CD4-positive, alpha-beta T cell treated with Interleukin-17A for 4 hours (primary cell): ENCODE measurements at regions not wholly inside any gene's neighbourhood (a gene's known extent, or its start where the extent isn't known, plus 50 kb on each side); places are given as distances from the start of the nearest gene placed in this dataset.

Experiments
- DNase-seq: peaks from one replicate; pipeline ENCODE4 v3.0.0-alpha.2; 2020; ENCODE audit warnings: mixed read lengths

- DNase-seq, result no peak
Measured at GRCh38 chr7:15905251-15906040, 219.0 kb upstream of the MEOX2 start.

- no peak for DNase-seq
Measured at GRCh38 chr7:15891151-15891881, 204.8 kb upstream of the MEOX2 start.

GRCh38 chr7:15889507-15889906 lies 203.0 kb upstream of the MEOX2 start:
- no peak for DNase-seq

GRCh38 chr7:15888090-15888489 lies 201.6 kb upstream of the MEOX2 start:
- no peak for DNase-seq

- DNase-seq, result no peak
Measured at GRCh38 chr7:15886626-15887025, 200.1 kb upstream of the MEOX2 start.

GRCh38 chr7:15885678-15886077 lies 199.2 kb upstream of the MEOX2 start:
- no peak for DNase-seq

- no peak for DNase-seq
Measured at GRCh38 chr7:15874774-15875173, 188.3 kb upstream of the MEOX2 start.

- no peak for DNase-seq
Measured at GRCh38 chr7:15870347-15870746, 183.9 kb upstream of the MEOX2 start.

GRCh38 chr7:15867441-15867840 lies 181.0 kb upstream of the MEOX2 start:
- no peak for DNase-seq

- DNase-seq, result no peak
Measured at GRCh38 chr7:15866753-15867152, 180.3 kb upstream of the MEOX2 start.

- no peak for DNase-seq
Measured at GRCh38 chr7:15864626-15864991, 178.1 kb upstream of the MEOX2 start.

GRCh38 chr7:15863951-15864625 lies 177.6 kb upstream of the MEOX2 start:
- no peak for DNase-seq

- no peak for DNase-seq
Measured at GRCh38 chr7:15862781-15863165, 176.3 kb upstream of the MEOX2 start.

GRCh38 chr7:15862016-15862780 lies 175.7 kb upstream of the MEOX2 start:
- no peak for DNase-seq

- DNase-seq, result no peak
Measured at GRCh38 chr7:15860264-15860949, 173.9 kb upstream of the MEOX2 start.

GRCh38 chr7:15857026-15857425 lies 170.5 kb upstream of the MEOX2 start:
- no peak for DNase-seq

- no peak for DNase-seq
Measured at GRCh38 chr7:15856311-15856710, 169.8 kb upstream of the MEOX2 start.

GRCh38 chr7:15855525-15856109 lies 169.1 kb upstream of the MEOX2 start:
- DNase-seq, result no peak

GRCh38 chr7:15854841-15855524 lies 168.5 kb upstream of the MEOX2 start:
- no peak for DNase-seq

- no peak for DNase-seq
Measured at GRCh38 chr7:15853832-15854470, 167.5 kb upstream of the MEOX2 start.

GRCh38 chr7:15851201-15851600 lies 164.7 kb upstream of the MEOX2 start:
- no peak for DNase-seq
